ENCODE measurements at regions not wholly inside any gene's neighbourhood (a gene's known extent, or its start where the extent isn't known, plus 50 kb on each side); places are given as distances from the start of the nearest gene placed in this dataset.

DNA sequence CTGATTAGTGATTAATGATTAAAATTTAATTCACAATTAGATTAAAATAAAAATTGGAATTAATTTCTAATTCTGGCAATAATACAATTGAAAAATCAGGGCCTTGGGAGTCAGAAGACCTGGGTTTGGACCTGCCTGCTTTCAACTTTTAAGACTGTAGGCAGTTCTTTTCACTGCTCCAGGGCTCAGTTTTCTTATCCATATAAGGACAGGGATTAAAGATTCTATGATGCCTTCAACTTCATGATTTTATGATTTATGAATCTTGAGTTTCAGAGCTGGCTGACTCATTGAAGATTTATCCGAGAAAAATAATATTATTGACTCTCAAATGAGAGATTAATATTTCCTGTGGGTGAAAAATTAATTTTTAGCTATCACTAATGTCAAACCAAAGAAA lies 208.6 kb upstream of the ANKH start:
- intact Hi-C loops (cut with DNase I, micrococcal nuclease): no loop called here
- DNase-seq: no peak
- ATAC-seq: no peak

DNA sequence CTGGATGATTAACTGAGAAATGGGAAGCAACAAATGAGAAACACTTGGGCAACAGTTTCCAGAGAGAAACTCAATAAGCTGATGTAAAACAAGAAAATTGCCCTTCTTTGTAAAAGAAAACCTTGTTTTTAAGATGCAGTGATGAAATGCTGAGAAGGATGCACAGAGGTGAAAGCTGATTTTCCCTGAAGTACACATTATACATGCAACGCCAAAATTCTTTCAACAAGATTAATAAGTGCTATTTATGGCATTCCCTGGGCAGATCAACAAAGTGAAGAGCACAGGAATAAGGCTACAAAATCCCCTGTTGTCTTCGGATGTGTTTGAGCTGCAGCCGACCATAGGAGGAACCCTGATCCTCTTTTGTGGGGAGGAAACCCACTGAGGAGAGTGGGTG lies 208.0 kb upstream of the ANKH start:
- ATAC-seq (no peak), DNase-seq (no peak)
- intact Hi-C loops (cut with DNase I, micrococcal nuclease): no loop called here

DNA sequence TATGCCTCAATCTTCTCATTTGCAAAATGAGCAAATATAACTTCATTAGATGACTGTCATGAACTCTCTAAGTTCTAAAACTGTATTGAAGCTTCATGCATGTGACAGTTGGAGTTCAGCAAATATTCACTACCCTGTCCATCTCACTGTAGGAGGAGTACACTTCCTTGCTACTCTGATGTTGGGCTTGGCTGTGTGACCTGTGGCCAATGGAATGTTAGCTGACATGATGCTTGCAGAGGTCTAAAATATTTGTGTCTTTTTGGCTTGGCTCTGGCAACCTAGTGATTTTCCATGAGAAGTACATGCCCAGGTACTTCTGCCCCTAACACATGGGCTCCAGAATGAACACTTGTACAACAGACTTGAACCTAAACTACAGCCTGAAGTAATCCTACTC lies 203.1 kb upstream of the ANKH start:
- intact Hi-C loops (cut with DNase I, micrococcal nuclease): no loop called here
- DNase-seq (no peak), ATAC-seq (no peak)

DNA sequence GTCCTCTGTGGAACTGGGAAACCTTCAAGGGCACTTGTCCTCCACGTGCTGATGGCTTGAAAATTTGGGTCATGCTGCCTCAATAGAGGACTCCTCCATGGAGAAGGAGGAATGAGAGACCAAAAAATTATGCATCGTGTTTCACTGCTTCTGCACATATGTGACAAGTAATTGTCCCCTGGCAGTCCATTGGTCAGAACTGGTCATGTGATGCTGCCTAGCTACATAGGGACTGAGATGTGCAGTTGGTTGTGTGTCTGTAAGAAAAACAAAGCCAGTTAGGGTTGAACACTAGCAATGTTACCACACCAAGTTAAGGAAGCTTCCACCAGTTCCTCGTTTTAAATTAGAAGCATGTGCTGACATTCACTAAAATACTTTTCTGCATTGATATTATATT lies 201.9 kb upstream of the ANKH start:
- ATAC-seq: no peak
- intact Hi-C loops (cut with DNase I, micrococcal nuclease): no loop called here

DNA sequence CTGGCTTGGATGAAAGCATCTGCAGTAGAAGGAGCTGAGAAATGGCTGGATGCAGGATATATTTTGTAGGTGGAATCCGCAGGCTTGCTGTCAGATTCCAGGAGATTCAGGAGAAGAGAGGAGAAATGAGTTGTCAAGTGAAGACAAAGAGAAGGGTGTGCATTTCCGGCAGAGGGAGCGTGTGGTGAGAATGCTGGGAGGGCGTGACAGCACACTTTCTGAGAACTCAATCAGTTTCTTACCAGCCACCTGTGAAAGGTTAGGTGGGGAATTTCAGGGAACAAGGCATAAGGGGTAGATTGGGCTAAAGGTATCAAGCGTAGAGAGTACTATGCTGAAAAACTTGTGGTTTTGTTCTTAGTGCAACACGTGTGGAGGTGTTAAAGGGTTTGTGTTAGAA lies 199.3 kb upstream of the ANKH start:
- ATAC-seq (no peak), DNase-seq (no peak)
- intact Hi-C loops (cut with DNase I, micrococcal nuclease): no loop called here

More for the DNA sequence above, 201.9 kb upstream of the ANKH start:
- DNase-seq: no peak

DNA sequence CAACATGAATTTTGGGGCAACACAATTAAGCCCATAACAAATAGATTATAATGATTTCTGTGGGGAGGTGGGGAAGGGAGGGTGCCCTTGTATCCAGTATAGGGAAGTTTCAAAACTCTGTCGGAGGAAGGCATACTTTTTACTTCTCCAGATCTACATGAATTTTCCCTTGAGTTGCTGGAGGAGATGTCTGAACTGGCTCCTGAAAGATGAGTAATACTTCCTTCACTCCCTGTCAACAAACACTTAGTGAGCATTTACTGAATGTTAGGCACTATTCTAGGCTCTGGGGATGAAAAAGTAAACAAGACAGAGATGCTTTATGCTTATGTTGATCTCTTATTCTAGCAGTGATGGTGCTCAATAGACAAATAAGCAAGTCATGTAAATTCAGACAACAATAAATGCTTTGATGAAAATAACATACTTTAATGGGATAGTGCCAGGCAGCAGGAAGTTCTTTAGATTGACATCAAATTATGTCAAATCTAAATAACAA lies 197.9 kb upstream of the ANKH start:
- ATAC-seq (no peak), DNase-seq (no peak)
- intact Hi-C loops (cut with DNase I, micrococcal nuclease): no loop called here

DNA sequence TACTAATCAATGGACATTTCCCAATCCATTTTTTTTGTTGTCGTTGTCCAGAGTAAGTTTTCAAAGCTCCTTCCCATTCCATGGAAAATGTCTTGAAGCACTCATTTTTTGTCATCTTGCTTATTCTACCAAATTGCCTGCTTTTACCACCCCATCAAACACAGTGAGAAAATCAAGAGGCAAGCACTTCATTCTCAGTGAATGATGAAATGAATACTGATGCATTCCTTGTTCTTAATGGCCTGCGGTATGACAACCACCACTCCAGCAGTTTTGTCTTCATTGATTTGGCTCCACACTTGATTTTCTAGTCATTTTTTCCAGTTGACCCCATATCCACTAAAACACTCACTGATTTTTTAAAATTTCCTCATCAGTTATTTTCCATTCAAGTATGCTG lies 193.5 kb upstream of the ANKH start:
- no peak for ATAC-seq
- intact Hi-C loops (cut with DNase I, micrococcal nuclease): no loop called here
- DNase-seq: no peak

DNA sequence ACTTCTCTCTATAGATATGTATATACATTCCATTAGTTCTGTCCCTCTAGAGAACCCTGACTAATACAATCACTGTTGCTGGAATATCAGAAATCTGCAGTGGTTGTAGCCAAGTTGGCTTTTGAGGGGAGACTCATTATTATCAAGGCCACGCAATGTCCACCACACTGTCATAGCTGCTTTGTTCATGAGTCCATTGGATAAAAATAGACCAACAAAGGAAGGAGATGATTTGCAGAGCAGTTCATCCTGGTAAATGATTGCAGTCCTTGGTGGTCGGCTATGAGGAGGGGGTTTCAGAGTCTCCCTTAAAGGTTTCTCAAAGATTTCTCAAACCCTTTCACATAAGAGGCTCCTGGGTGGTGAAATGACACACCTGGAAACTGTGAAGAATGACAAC lies 192.8 kb upstream of the ANKH start:
- intact Hi-C loops (cut with DNase I, micrococcal nuclease): no loop called here
- no peak for ATAC-seq
- no peak for DNase-seq

DNA sequence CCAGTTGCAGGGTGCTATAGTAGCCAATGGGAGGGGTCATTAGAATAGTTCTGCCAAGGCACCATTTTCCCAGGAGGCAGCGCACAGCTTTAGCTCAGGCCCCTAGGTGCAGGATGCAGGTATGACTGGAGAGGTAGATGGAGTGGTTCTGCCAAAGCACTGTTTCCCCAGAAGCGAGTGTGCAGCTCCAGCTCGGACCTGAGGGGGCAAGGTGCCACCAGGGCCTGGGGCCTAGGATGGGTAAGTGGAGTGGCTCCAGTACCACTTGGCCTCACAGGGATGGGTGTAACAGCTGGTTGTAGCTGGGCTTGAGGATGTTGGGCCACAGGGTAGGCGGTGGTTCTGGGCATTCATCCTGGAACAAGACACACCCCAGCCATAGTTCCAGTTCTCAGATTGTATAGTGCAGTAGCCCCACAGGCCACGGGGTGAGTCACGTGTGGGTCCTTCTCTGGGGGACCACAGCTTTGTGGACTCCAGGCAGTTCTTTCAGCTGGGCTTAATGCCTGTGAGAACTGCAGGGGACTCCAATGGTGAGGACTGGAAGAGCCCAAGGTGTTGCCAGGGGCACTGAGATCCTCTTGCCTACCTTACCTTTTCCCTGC lies 185.5 kb upstream of the ANKH start:
- DNase-seq: no peak
- ATAC-seq: no peak
- intact Hi-C loops (cut with DNase I, micrococcal nuclease): no loop called here

DNA sequence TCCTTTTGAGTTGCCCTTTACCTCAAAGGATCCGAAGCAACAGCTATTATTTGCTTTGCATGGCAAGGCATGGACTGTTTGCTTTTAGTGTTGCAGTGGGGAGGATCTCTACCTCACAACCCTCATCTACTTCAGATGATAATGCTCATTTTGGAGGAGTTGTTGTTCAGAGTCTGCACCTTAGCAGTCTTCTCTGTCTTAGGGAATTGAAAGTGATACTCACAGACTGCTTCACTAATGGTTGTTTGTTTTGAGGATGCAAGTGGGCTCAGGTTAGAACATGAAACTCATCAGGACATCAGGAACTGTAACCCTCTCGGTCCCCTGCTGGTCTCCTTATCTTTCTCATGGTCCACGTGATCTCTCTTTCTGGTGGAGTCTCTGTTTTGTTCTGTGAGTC lies 172.9 kb upstream of the ANKH start:
- intact Hi-C loops (cut with DNase I, micrococcal nuclease): no loop called here
- ATAC-seq (no peak), DNase-seq (no peak)

DNA sequence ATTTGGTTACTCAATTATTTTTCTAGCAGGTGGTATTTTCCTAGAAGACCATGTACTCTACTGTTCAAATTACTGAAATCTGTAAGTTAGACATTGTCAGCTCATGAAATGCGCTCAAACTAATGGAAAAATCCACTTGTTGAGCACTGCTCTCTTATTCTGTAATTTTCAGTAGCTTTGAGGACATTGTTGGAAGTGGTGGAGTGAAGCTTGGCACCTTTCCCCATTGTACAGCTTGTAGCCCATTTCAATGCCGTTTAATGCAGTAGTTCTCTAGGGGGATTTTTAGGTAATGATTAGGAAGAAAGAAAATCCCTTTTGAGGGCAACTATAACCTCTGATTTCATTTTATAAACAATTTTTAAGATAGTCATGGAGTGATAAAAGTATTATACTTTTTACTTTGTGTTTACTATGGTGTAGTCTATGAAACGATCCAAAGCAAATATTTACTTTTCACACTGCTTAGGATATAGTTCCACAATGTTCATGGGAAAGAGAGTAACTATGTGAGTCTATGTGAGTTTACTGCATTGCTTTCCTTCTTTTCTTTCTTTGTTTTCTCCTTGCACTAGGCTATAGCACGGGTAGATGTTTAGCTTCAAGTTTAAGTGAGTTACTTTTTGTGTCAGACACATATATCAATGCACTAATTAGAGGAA lies 165.8 kb upstream of the ANKH start:
- DNase-seq: no peak
- ATAC-seq: peak; percentile 95
- intact Hi-C loops (cut with DNase I, micrococcal nuclease): no loop called here

DNA sequence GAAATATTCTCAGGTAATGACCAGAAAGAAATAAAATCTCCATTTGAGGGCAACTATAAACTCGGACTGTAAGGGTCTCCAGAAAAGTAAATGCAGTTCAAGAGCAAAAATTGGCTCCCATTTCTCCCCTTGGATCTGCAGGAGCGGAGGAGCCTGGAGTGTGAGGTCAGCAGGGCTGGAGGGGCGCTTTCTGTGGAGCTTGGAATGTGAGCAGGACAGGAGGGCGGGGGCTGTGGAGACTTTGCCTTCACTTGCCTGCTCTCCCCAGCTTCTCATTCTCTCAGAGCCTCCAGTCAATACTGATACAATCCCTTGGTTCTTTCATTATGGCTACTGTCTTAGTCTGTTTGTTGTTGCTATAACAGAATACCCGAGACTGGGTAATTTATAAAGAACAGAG lies 162.8 kb upstream of the ANKH start:
- no peak for DNase-seq
- no peak for ATAC-seq
- intact Hi-C loops (cut with DNase I, micrococcal nuclease): no loop called here

DNA sequence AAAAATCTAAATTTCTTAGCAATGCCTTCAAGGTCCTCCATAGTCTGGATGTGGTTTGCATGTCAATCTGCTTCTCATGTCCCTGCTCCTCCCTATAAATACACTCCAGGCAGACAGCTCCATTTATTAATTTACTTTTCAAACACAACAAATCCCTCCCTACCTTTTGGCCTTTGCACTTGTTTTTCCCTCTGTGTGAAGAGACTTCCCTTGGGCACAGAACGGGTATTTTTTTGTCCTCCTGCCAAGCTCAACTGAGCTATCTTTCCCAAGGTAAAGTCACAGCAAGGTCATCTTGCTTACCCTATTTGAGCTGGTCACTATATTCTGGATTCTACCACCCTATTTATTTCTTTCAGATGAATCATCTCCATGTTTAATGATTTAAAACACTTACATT lies 159.6 kb upstream of the ANKH start:
- peak; percentile 68 for ATAC-seq
- intact Hi-C loops (cut with DNase I, micrococcal nuclease): no loop called here
- no peak for DNase-seq

DNA sequence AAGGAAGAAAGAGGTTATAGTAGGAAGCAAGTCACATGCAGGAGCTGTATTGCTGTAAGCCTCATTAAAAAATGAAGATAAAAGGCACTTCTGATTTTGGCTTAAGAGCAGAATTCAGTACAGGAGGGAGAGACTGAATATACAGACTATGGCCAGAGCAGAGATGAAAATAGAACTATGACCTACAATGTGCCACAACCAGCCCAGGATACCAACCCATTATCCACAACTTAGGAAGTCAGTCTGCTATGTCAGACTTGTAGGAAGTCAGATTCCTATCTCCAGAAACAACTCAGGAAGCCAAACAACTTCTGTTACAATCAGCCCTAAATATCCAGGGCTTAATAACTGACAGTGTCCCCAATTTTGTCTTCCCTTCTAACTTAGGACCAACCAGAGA lies 156.2 kb upstream of the ANKH start:
- intact Hi-C loops (cut with DNase I, micrococcal nuclease): no loop called here
- DNase-seq (no peak), ATAC-seq (no peak)

DNA sequence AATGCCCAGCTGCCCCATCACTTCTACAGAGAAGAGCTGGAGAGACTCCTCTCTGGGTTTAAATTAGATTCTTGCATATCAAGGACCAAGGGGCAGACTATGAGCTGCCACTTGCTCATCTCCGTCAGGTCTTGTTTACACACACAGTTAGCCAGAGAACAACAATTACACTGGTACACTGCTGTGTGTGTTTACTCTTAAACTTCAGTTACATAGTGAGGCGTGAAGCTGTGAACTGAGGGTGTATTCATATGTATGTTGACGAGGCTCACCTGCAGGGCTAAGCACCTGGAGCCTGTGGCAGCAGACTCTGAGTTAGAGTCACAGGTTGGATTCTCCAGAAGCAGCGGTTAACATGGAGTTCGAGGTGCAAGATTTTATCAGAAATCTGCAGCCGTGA lies 155.4 kb upstream of the ANKH start:
- intact Hi-C loops (cut with DNase I, micrococcal nuclease): no loop called here
- no peak for DNase-seq
- ATAC-seq: no peak

DNA sequence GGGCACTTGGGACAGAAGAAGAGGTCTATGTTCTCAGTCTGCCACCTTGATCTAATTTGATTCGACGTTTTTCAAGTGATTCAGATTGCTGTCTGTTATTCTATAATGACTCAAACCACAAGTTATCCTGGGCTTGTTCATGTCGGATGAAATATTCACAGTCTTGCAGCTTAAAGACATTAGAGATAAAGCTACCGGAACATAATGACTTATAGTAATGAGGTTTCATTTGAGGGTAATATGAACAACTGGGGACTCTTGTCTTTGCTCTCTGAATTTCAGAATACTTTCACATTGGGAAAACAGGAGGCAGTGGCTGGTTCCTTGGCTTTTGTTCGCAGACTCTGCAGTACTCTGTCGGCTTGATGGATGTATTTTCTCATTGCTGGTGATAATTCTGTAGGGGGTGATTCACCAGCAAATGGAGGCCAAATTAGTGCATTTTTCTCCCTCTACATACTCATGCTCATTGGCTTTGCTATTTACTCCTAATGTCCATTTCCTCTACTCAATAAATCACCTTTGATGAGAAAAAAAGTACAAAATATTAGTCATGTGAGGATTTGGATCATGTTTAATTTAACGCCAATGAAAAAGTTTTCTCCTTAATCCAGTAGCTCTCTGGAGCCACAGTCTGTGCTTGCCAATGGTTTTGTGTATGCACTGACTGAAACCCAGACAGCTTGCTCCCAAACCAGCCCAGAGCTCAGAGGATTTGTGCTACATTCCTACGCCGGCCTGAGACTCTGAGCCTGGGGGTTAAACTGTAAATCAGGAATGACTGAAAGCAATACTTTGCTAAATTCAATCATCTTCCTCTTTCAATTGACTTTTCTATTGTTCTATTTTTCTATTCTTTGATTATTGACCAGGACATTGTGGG lies 154.7 kb upstream of the ANKH start:
- DNase-seq: no peak

DNA sequence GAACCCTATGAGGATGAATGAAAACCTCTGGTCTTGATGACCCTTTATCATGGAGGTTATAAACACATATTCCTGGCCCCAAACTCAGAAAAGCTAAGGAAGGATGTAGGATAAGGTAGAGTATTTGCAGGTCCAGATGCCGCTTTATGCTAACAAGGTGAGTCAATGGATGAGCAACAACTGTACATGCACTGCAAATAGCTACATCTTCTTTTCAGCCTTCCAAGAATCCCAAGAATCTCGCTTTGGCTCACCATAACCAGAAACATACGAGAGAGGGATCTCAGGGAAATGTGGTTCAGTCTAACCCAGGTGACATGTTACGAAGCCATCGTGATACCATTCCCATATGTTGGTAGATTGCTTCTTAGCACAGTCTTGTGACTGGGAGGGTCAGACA lies 152.3 kb upstream of the ANKH start:
- intact Hi-C loops (cut with DNase I, micrococcal nuclease): no loop called here
- DNase-seq (no peak), ATAC-seq (no peak)

More for the DNA sequence above, 154.7 kb upstream of the ANKH start:
- ATAC-seq: no peak
- intact Hi-C loops (cut with DNase I, micrococcal nuclease): no loop called here

DNA sequence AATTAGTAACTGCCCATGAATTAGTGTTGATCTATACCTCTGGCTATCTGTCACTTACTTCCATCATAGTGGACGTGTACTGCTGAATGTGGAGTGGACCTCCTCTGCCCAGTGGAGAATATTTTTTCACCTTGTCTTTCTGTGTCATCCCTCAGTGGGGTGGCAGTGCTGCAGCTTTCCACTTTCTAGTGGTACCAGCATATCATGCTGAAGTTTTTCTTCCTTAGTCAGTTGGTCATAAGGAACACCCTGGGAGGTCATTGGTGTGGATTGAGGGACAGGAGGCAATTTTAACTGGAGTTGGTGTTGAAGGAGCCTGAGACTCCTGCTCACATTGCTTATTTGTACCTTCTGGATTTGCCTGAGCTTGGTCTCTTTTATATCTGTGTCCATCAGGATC lies 151.7 kb upstream of the ANKH start:
- intact Hi-C loops (cut with DNase I, micrococcal nuclease): no loop called here
- no peak for ATAC-seq
- no peak for DNase-seq

DNA sequence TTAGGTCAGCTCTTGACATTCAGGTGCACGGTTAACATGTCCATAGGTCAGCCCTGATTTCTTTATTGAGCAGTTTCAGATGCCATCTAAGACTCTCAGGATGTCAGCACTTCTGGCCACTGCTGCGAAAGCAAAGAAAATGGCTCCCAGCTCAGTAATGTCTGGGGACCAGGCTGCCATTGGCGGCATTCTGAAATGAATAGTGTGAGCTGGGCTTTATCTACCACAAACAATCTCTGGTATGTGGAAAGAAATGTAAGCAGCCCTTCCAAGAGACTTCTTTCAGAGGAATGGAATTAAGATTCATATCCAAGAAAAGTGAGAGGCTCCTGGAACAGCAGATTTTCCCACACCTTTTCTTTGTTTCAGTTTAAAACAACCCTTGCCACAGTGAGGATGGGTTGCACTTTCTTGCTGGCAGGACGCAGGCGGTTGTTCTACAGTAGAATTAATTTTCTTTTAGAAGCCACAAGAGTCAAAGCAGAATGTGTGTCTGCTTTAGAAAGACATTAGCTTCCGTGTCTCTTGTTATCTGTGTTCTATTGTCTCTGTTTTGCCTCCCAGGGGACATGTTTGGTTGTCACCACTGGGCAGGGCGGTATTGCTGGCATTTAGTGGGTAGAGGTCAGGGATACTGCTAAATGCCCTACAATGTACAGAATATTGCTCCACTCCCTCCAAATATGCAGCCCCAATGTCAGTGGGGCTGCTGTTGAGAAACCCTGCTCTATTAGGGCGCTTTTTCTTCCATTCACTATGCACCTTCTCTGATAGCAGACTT lies 149.9 kb upstream of the ANKH start:
- no peak for ATAC-seq
- intact Hi-C loops (cut with DNase I, micrococcal nuclease): no loop called here
- DNase-seq: no peak
